Astrocyte of the hippocampus (primary cell): ENCODE measurements at regions not wholly inside any gene's neighbourhood (a gene's known extent, or its start where the extent isn't known, plus 50 kb on each side); places are given as distances from the start of the nearest gene placed in this dataset.
A peak's percentile ranks its signal among the peaks of the same experiment; 100 is the strongest.

Source experiments
- DNase-seq: peaks from one replicate; pipeline ENCODE4 v3.0.0; 2011; ENCODE audit warnings: low read depth, low spot score

DNA sequence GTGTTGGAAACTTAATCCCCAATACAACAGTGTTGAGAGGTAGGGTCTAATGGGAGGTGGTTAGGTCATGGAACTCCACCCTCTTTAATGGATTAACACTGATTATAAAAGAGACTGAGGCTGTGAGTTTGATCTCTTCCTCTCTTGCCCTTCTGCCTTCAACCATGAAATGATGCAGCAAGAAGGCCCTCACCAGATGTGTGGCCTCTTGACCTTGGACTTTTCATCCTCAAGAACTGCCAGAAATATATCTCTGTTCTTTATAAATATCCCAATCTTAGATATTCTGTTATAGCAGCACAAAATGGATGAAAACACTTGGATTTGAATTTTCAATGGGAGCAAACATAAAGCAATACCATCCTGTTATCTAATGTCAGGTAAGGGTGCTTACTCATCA lies 67.6 kb downstream of the NMUR2 start:
- no peak for DNase-seq

- DNase-seq = no peak
Observed at GRCh38 chr5:152335461-152335860, 69.6 kb downstream of the NMUR2 start.

DNA sequence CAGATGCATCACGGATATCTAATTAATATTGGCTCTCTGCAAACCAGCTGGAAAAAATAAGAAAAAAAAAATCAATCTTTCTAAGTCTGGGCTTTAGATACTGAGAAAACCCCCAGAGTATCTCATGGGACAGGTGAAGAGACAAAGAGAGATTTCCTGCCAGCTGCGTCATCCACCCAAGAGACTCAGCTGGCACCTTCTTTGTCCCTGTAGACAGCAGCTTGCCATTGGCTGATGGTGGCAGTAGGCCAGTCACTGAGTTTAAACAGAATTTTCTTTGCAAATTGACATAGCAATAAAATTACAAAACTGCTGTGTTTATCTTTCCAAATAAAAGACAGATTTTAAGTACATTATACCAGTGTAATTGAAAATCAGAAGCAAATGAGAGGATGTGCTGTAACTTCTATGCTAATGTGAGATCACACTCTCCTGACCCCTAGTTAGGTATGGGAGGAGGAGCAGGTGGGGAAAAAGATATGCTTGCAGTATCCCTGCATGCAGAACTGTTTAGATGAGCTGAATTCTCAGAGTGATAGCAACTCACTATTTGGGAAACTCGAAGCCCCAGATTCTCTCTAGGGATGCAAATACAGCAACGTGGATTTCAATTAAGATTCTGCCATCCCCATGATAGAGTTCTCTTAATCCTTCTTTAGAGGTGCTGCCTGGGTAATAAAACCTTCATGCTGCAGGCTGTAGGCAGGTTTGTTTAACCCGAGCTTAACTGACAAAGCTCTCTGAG lies 72.2 kb downstream of the NMUR2 start:
- DNase-seq = no peak

DNA sequence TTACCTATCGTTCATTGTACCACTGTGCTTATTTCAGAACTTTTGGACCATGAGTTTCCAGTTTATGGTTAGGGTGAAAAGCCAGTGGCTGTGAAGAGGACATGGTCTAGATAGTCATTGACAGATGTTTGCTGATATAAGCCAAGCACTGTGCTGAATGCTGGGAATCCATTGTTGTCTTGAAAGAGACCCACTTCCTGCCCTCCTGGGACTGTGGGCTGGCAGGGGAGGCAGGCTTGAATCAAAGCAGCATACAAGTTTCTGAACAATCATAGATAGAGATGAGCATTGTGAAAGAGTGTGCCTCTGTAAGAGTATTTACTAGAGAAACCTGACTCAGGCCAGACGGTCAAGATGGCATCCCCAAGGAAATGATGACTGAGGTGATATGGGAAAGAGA lies 73.4 kb downstream of the NMUR2 start:
- DNase-seq = no peak

GRCh38 chr5:152331006-152331405 lies 74.1 kb downstream of the NMUR2 start:
- DNase-seq = no peak

DNA sequence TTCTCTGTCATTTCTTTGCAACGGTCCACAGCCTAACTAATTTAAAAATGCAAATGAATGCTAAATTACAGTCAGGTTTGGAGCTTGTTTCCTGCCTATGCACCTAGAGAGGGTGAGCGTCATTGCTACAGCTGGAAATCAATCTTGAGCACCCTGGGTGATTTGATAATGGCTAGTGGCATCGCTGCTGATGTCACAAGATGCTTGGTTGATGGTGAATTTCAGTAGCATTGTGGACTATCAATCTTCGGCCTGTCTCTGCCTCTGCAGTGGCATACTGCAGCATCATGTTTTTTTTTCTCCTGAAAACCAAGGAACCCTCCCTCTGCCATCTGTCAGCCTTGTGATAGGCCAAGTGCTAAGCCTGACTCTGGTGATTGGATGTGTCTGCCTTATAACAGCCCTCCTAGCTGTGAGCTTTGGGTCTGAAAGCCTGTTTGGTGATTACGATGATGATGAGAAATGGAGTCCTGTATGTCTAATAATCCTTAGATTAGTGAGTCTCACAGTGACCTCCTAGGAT lies 75.3 kb downstream of the NMUR2 start:
- DNase-seq = no peak

DNA sequence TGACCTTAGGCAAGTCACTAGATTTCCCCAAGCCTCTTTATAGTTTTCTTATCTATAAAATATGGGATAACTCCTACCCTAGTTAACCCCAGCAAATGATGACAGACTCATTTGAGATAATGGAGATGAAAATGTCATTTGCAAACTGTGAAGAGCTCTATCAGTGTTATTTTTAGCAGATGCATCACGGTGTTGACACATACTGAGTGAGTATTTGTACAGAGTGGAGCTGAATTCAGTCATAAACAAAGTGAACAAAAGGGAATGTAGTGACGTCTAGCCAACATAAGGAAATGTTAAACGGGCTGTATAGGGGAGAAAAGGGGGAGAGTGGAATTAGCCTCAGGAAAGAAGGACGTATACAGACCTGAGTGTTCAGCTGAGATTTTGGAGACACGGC lies 75.9 kb downstream of the NMUR2 start:
- DNase-seq = no peak

DNA sequence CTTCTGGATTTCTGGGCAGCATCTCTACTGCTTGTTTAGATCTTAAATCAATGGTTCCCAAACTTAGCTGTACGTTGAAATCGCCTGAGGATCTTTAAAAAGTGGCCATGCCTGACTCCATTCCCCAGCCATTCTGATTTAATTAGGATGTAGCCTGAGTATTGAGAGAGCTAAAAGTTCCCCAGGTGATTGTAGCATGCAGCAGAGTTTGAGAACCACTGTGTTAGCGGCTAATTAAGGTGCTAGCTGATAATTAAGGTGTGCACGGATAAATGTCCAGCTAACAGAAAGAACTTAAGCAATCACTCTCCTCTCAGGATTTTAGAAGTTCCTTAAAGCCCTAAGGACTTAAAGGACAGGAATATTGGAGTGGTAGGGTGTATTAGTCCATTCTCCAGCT lies 89.1 kb downstream of the NMUR2 start:
- DNase-seq = no peak

DNA sequence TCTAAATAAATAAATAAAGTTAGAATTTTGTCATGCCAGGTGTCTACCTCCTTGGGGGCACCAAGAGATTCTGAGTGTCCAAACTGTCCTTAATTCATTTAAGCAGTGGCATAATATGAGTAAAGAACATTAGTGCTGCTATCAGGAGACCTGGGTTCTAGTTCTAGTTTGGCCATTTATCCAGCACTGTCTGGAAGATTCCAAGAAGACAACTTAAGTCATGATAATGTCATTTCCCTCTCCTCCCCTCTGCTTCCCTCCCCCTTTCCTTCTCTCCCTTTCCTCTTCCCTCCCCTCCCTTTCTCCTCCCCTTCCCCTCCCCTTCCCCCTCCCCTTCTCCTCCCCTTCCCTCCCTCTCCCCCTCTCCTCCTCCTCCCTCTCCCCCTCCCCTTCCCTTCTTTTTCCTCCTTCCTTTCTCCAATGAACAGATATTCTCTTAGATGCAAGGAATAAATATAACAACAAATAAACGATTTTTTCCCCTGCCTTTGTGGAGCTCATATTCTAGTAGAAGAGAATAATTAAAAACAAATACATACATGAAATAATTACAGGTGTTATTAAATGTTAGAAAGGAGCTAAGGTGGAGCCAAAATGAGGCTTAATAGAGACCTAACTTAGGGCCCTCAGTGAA lies 90.8 kb downstream of the NMUR2 start:
- DNase-seq = no peak

DNA sequence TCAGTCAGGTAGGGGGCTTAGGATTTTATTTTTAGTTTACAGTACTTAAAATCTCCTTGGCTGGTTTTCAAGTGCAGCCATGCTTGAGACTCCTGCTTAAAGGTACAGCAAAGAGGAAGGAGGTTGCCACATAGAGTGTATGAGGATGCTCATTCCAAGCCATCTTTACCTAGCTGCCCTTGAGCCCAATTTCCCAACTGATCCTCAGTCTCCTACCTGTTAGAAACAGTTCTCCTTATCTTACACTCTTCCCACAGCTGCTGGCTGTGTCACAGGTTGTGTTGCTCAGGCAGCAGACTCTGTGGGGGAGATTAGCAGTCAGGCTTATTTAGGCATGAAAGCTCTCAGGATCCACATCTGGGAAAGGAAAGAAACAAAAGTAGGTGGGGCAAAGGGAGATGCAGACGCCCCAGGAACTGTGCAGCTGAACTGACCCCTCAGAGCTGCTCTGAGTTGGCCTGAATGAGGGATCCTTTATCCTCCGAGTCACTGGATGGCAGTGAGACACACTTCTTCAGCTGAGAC lies 95.1 kb downstream of the NMUR2 start:
- no peak for DNase-seq

DNA sequence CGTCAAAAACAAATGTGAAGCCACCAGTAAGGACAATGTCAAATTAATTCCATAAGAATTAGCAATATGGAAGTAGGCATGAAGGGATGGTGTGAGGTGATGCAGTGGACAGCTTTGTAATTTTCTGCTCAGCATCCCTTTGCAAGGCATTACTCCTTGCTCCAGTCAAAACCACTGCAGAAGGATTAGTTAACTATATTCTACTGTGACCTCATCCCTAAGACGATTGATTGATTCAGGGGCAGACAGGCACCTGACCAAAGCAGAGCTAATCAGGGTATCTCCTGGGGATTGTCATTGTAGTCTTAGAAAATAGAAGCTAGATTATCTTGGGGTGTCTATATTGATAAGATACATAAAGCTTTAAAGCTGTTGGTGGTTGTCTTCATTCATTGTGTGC lies 98.7 kb downstream of the NMUR2 start:
- no peak for DNase-seq

- no peak for DNase-seq
Observed at GRCh38 chr5:152305525-152305924, 99.6 kb downstream of the NMUR2 start.

GRCh38 chr5:152303841-152304240 lies 101.2 kb downstream of the NMUR2 start:
- no peak for DNase-seq

- no peak for DNase-seq
Observed at GRCh38 chr5:152297866-152298265, 107.2 kb downstream of the NMUR2 start.

DNA sequence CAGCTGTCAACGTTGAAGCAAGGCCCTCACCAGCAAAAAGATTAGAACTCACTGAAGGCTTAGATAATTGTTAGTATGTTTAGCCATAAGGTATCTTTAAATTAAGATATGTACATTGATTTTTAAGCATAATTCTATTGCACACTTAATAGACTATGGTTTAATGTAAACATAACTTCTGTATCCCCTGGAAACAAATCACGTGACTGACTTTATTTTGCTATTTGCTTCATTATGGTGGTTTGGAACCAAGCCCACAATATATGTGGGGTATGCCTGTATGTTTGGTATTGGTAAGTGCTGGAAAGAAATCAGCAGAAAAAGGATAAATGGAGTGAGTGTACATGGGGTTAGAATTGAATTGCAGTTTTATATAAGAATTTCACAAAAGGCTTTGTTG lies 111.9 kb downstream of the NMUR2 start:
- DNase-seq = no peak

DNA sequence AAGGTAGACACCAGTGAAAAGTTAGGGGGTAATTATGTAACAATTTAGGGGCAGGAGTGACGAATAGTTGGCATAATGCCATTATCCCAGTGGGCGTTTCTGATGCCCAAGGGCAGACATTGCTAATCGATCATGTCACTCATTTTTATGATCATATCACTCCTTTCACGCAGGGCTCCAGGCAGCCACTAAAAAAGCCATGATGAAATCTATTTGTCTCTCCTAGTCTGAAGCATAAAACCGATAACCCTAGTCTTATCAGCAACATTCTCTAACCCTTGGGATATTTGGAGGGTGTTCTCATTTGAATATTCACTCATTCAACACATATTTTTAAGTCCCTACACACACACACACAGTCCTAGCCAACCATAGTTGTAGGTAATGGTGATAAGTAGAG lies 114.9 kb downstream of the NMUR2 start:
- DNase-seq = no peak

- no peak for DNase-seq
Observed at GRCh38 chr5:152288917-152289595, 116.0 kb downstream of the NMUR2 start.

- DNase-seq = no peak
Observed at GRCh38 chr5:152288499-152288898, 116.6 kb downstream of the NMUR2 start.

DNA sequence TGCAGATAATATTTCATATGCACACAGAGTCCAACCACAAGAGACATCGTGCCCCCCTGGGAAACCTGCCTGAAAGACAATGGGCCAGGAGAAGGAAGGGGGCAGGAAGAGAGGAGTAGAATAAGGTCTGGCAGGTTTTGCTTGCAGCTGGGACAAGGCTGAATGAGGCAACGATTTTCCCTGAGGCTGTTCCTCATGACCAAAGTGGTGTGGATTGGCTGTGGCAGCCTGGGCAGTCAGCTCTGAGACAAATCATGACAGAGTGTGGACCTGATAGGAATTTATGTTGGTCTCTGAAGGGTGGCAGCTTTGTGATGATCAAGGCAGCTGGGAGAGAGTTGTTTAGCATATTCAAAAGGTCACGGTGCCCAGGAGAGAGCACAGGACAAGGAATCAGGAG lies 119.3 kb downstream of the NMUR2 start:
- DNase-seq = no peak

GRCh38 chr5:152282331-152282730 lies 122.7 kb downstream of the NMUR2 start:
- no peak for DNase-seq

DNA sequence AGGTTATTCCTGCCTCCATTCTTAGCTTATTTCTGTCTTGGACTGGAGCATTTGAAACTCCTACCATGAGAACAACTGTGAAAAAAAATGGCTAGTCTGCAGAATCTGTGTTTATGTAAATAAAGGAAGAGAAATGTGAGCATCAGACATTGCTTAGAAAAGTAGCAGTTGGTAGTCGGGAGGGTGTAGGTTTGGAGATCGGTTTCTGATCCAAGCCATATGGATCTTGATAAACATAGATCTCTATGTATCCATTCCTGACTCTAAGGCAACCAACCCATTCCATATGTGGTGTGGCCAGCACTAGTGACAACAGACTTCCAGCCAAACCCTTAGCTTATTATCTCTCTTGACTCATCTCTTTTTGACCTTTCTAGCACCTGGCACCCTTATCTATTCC lies 127.1 kb downstream of the NMUR2 start:
- no peak for DNase-seq

GRCh38 chr5:152274224-152274623 lies 130.9 kb downstream of the NMUR2 start:
- DNase-seq = peak; percentile 1

GRCh38 chr5:152271420-152271819 lies 133.7 kb downstream of the NMUR2 start:
- DNase-seq = peak; percentile 20
